ENCODE measurements at regions not wholly inside any gene's neighbourhood (a gene's known extent, or its start where the extent isn't known, plus 50 kb on each side); places are given as distances from the start of the nearest gene placed in this dataset.

DNA sequence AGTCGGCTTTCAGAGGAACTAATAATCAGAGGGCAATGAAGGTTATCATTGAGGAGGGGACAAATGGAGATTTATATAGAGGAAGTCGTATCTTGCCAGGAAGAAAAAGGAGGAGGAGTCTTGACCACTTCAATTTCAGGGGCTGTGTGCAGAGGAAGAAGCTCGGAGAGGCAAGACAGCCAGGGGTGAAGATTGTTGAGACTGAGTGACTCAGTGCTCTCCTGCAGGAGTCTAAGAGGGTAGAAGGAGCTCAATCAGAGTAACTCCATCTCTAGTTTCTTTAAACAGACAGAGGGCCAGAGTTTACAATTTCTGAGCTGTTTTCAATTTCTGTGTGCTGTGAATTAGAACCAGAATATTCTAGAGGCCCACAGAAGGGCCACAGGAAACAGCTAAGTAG, 439.3 kb upstream of the PRICKLE1 start:
- H3K4me3 ChIP-seq (ENCODE audit: low read depth, low read length) = no peak overlapping the region
- DNase-seq (ENCODE audit: low read depth) = no peak
- TF ChIP-seq, protein P1, sequence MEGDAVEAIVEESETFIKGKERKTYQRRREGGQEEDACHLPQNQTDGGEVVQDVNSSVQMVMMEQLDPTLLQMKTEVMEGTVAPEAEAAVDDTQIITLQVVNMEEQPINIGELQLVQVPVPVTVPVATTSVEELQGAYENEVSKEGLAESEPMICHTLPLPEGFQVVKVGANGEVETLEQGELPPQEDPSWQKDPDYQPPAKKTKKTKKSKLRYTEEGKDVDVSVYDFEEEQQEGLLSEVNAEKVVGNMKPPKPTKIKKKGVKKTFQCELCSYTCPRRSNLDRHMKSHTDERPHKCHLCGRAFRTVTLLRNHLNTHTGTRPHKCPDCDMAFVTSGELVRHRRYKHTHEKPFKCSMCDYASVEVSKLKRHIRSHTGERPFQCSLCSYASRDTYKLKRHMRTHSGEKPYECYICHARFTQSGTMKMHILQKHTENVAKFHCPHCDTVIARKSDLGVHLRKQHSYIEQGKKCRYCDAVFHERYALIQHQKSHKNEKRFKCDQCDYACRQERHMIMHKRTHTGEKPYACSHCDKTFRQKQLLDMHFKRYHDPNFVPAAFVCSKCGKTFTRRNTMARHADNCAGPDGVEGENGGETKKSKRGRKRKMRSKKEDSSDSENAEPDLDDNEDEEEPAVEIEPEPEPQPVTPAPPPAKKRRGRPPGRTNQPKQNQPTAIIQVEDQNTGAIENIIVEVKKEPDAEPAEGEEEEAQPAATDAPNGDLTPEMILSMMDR (IDR thresholded peaks at IDR 0.05; ENCODE audit: insufficient read depth, low read depth, low read length) = no peak

DNA sequence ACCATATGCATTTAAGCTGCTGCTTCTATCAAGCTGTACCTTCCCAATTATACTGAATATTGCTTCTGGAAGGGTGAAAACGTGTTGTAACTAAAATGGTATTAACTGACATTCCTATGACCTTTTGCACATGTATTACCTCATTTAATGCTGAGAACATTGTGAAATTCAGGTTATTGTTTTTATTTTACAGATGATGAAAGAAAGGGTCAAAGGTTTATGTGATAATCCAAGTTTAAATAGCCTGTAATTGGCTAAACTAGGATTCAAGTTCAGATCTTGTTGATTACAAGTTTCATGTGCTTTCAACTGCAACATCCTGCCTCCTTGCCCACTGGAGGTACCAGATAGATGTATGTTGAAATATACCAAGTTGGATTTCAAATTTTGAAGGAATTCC, 433.3 kb upstream of the PRICKLE1 start:
- no peak overlapping the region for H3K4me3 ChIP-seq (ENCODE audit: low read depth, low read length)
- DNase-seq (ENCODE audit: low read depth) = peak; percentile 42
- TF ChIP-seq, protein P1 (IDR thresholded peaks at IDR 0.05; ENCODE audit: insufficient read depth, low read depth, low read length) = no peak

DNA sequence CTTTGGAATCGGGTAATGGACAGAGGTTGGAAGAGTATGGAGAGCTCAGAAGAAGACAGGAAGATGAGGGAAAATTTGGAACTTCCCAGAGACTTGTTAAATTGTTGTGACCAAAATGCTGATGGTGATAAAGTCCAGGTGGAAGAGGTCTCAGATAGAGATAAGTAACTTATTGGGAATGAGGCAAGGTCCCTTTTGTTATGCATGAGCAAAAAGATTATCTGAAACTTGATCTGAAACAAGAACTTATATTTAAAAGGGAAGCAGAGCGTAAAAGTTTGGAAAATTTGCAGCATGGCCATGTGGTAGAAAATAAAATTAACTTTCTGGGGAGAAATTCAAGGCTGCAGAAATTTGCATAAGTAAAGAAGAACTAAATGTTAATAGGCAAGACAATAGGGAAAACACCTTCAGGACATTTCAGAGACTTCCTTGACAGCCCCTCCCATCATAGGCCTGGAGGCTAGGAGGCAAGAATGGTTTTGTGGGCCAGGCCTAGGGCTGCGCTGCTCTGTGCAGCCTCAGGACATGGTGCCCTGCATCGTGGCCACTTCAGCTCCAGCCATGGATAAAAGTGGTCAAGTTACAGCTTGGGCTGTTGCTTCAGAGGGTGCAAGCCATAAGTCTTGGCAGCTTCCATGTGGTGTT, 425.7 kb upstream of the PRICKLE1 start:
- no peak for DNase-seq (ENCODE audit: low read depth)
- TF ChIP-seq, protein P1 (IDR thresholded peaks at IDR 0.05; ENCODE audit: insufficient read depth, low read depth, low read length) = no peak
- no peak overlapping the region for H3K4me3 ChIP-seq (ENCODE audit: low read depth, low read length)

DNA sequence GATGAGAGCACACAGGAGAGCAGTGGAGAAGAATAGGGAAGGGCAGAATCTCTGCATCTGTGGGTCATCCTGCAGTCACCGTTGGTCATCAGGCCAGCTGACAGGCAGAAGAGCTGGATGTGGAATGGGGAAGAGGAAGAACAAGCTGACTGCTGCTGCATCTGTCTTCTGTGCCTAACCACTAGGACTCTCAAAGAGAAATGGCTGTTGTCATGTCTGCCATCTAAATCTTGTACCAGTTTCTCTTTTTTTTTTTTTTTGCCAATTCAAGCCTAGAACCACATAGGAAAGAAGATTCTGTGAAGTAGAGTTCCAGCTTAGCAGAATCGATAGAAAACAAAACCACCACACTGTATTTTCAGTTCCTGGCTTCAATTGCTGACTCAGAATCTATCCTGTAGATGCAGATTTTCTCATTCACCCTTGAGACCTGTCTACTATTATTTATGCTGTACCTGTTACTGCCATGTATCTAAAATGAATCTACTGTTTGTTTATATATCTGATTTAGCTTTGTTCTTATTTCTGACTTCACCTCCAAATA, 421.9 kb upstream of the PRICKLE1 start:
- no peak overlapping the region for H3K4me3 ChIP-seq (ENCODE audit: low read depth, low read length)
- no peak for DNase-seq (ENCODE audit: low read depth)
- TF ChIP-seq, protein P1 (IDR thresholded peaks at IDR 0.05; ENCODE audit: insufficient read depth, low read depth, low read length) = no peak

DNA sequence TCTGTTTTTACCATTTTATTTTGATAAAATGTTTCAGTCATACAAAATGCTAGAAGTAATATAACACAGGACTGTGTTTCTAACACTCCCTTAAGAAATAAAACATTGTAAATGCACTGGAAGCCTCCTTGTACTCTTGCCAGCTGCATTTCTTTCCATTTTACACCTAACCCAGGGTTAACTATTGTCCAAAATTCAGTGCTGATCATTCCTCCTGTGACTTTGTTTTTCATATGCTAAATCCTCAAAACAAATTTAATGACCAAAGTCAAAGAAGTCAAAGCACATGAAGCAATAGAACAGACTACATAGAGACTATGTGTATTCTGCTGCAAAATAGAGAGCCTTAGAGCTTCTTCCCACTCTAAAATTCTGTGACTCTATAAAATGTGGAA, 420.3 kb upstream of the PRICKLE1 start:
- DNase-seq (ENCODE audit: low read depth) = peak; percentile 56
- TF ChIP-seq, protein P1 (IDR thresholded peaks at IDR 0.05; ENCODE audit: insufficient read depth, low read depth, low read length) = no peak
- no peak overlapping the region for H3K4me3 ChIP-seq (ENCODE audit: low read depth, low read length)

DNA sequence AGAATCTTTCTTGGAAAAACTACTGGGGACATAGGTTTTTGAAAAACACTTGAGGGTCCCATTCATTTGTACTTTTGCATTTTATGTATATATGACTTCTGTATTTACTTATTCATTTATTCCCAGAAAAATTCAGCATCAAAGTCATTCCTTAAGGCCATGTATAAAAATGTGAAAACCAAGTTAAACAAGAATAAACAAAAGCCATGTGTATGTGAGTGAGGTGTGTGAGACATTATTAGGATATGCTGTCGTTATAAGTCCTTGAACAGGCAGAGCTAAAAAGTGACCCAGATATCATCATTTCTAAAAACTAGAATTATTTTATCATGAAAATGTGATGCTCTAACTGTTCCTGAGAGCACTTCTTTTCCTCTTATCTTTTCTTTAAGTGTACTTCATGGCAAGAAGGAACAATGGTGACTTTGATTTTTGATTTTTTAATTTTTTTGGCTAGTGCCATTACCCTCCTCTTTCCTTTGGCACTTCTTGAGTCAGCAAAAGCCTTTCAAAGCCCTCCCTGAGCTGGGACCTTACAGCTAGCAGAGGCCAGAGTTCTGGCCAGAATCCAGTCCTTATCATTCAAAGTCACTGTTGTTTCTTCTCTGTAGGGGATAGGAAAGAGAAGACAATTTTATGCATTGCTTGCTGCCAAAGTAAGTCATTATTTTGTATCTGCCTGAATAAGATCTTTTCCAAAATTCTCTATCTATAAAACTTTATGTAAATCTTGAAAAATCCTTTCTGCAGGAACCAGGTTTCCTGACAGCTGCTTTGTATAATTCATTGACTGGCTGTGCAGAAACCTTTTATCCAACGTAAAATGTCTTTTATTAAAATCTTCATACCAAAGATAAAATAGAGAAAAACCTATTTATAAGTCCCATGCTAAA, 419.7 kb upstream of the PRICKLE1 start:
- no peak overlapping the region for H3K4me3 ChIP-seq (ENCODE audit: low read depth, low read length)
- no peak for DNase-seq (ENCODE audit: low read depth)
- TF ChIP-seq, protein P1 (IDR thresholded peaks at IDR 0.05; ENCODE audit: insufficient read depth, low read depth, low read length) = no peak

Data from fibroblast of villous mesenchyme (primary cell).